Fibroblast of pulmonary artery (primary cell): ENCODE measurements at regions not wholly inside any gene's neighbourhood (a gene's known extent, or its start where the extent isn't known, plus 50 kb on each side); places are given as distances from the start of the nearest gene placed in this dataset.

Experiments used
- DNase-seq: peaks from one replicate; pipeline ENCODE4 v3.0.0-alpha.2; 2010; ENCODE audit warnings: low read depth
- H3K4me3 ChIP-seq: replicated peaks from 2 replicates; pipeline ENCODE4 v1.5.1; 2011; ENCODE audit warnings: low read depth, mild to moderate bottlenecking, control low read depth, low read length, moderate library complexity
- CTCF ChIP-seq: IDR thresholded peaks from 2 replicates; pipeline ENCODE4 v1.5.1; 2011; ENCODE audit warnings: mild to moderate bottlenecking, control low read depth, low read length, inconsistent platforms; ENCODE audit errors: missing control alignments

- TF ChIP-seq CTCF = no peak
- no peak overlapping the region for H3K4me3 ChIP-seq
- no peak for DNase-seq
Observed at GRCh38 chr2:21658269-21658668, 534.5 kb downstream of the TDRD15 start.

GRCh38 chr2:21658907-21659477 lies 535.2 kb downstream of the TDRD15 start:
- no peak for DNase-seq
- no peak overlapping the region for H3K4me3 ChIP-seq
- no peak for TF ChIP-seq CTCF

GRCh38 chr2:21664083-21664482 lies 540.3 kb downstream of the TDRD15 start:
- DNase-seq = no peak

GRCh38 chr2:21667638-21668037 lies 543.9 kb downstream of the TDRD15 start:
- no peak overlapping the region for H3K4me3 ChIP-seq
- no peak for TF ChIP-seq CTCF
- no peak for DNase-seq

More at GRCh38 chr2:21664083-21664482, 540.3 kb downstream of the TDRD15 start:
- no peak for TF ChIP-seq CTCF
- H3K4me3 ChIP-seq = no peak overlapping the region

GRCh38 chr2:21668078-21668710 lies 544.4 kb downstream of the TDRD15 start:
- no peak overlapping the region for H3K4me3 ChIP-seq
- no peak for TF ChIP-seq CTCF
- no peak for DNase-seq

- no peak for DNase-seq
- no peak overlapping the region for H3K4me3 ChIP-seq
- no peak for TF ChIP-seq CTCF
Observed at GRCh38 chr2:21676041-21676440, 552.3 kb downstream of the TDRD15 start.

GRCh38 chr2:21676676-21677075 lies 552.9 kb downstream of the TDRD15 start:
- no peak for TF ChIP-seq CTCF
- DNase-seq = no peak
- H3K4me3 ChIP-seq = no peak overlapping the region
